ENCODE measurements at regions not wholly inside any gene's neighbourhood (a gene's known extent, or its start where the extent isn't known, plus 50 kb on each side); places are given as distances from the start of the nearest gene placed in this dataset.
A peak's percentile ranks its signal among the peaks of the same experiment; 100 is the strongest.

DNA sequence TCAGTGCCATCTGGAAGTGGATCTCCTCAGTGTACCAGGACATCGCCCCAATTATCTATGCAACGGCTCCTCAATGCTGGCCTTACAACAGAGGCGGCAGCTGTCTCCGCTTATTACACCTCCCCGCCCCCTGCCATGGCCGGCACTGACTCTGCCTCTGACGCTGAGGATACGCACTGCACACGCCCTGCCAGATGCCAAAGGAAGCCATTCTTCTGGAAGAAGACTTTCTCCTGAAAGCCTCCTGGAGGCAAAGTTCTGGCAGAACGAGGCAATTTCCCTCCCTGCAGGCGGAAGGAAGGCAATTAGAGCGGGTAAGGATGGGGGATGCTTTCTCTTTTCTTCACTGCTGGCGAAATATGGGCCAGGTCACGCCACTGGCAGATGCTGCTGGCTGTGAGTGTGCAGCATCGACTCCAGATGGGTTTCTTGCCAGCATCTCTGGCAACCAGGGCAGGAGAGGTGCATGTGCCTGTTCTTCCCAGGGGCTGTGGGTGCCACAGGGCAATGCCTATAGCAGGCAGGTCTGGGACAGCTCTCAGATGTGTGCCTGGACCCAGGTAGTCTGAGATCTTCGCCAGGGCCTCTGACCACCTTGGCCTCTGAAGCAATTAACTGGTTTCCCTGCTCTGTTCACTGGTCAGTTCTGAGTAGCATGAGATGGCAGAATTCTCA lies 62.2 kb upstream of the MRPS22 start (continued):
- TF ChIP-seq KLF6 (CRISPR knock-in tag; IDR thresholded peaks at IDR 0.05; ENCODE audit: borderline replicate concordance) (no peak), MAFG (tag; conservative IDR thresholded peaks at IDR 0.05) (0 out of 2 replicates have a peak, but pooled peaks have one; percentile 15)

GRCh38 chr3:139283301-139283700 lies 60.5 kb upstream of the MRPS22 start:
- Histone ChIP-seq H2AFZ (ENCODE audit: low read depth, low read length) (no peak overlapping the region), H3K27me3 (ENCODE audit: control insufficient read depth in 2 of 2, insufficient read depth in 2 of 2, low read length in 2 of 2) (no peaks in the 10 kb centered on the region), H3K9me3 (replicated peaks; ENCODE audit: control insufficient read depth, insufficient read depth, low read depth, low read length) (no peaks in the 10 kb centered on the region; the same call in 1 of the 2 replicates), H3K36me3 (ENCODE audit: control insufficient read depth, insufficient read depth, low read length) (no peaks in the 10 kb centered on the region), H3K79me2 (ENCODE audit: control insufficient read depth, insufficient read depth, low read length) (no peaks in the 10 kb centered on the region), H3K9me1 (ENCODE audit: control insufficient read depth, insufficient read depth, low read length) (no peaks in the 10 kb centered on the region), H3K4me3 (no peak overlapping the region), H3K4me1 (replicated peaks in 1 of 2; ENCODE audit: control insufficient read depth in 2 of 2, insufficient read depth in 2 of 2, low read length in 2 of 2) (peaks cover 26 to 27% of the 10 kb centered on the region in 2 experiments; a peak in 4 of 5 replicates), H3K9ac (ENCODE audit: insufficient read depth in 1 of 2, low read depth in 2 of 2, low read length in 2 of 2) (no peak overlapping the region), H3K4me2 (ENCODE audit: insufficient read depth, low read length) (no peak overlapping the region), H4K20me1 (replicated peaks; ENCODE audit: control insufficient read depth, insufficient read depth, low read length) (no peaks in the 10 kb centered on the region), H3K27ac (ENCODE audit: extremely low read depth, low read depth, low read length) (no peak overlapping the region)
- in situ Hi-C loops (cut with MboI) (no loop called here), intact Hi-C loops (cut with micrococcal nuclease) (no loop called here)
- WGBS (ENCODE audit: insufficient coverage, low coverage, missing lambda C conversion rate), result 66% methylated on average over 4 of the region's 4 CpGs
- ChIA-PET CTCF (ENCODE audit: low intra/inter-chr PET ratio) (no interaction called here), POLR2A (interaction anchor here (1.2 kb wide), 1 partner anchor 8 kb away, joined by 4 read pairs; no protein-coding TSS in a partner anchor)
- DNase-seq (ENCODE audit: extremely low read depth in 1 of 4, low spot score in 3 of 4) (no peak), FAIRE-seq (peak; percentile 51), ATAC-seq (no peak)
- BruUV-seq (replicated peaks), result no TSS peak
- TF ChIP-seq CHD1 (IDR thresholded peaks at IDR 0.05; ENCODE audit: low read length) (no peak), KHSRP (IDR thresholded peaks at IDR 0.05) (no peak), ZFP30 (CRISPR knock-in tag; IDR thresholded peaks at IDR 0.05; ENCODE audit: borderline replicate concordance) (no peak), SNRNP70 (optimal IDR thresholded peaks at IDR 0.05; ENCODE audit: low read depth, low read length) (no peak), ZKSCAN3 (CRISPR knock-in tag; IDR thresholded peaks at IDR 0.05) (no peak), YY1 (IDR thresholded peaks at IDR 0.05; ENCODE audit: borderline replicate concordance in 1 of 3, control insufficient read depth in 1 of 3, extremely low read depth in 1 of 3, insufficient read depth in 3 of 3, insufficient read length in 1 of 3, insufficient replicate concordance in 2 of 3, low read depth in 1 of 3, low read length in 2 of 3) (no peak), ZNF707 (CRISPR knock-in tag; conservative IDR thresholded peaks at IDR 0.05) (no peak), ZNF398 (CRISPR knock-in tag; IDR thresholded peaks at IDR 0.05) (no peak), TRIM28 (IDR thresholded peaks at IDR 0.05) (no peak), SMAD1 (IDR thresholded peaks at IDR 0.05; ENCODE audit: low read depth, low read length, partially characterized antibody) (no peak), OTX1 (CRISPR knock-in tag; IDR thresholded peaks at IDR 0.05) (no peak), RAD51 (IDR thresholded peaks at IDR 0.05; ENCODE audit: borderline replicate concordance, low read depth) (no peak), MCM5 (IDR thresholded peaks at IDR 0.05; ENCODE audit: low read depth) (no peak), CAMTA2 (CRISPR knock-in tag; conservative IDR thresholded peaks at IDR 0.05) (no peak)
- TF ChIP-seq, protein P1, sequence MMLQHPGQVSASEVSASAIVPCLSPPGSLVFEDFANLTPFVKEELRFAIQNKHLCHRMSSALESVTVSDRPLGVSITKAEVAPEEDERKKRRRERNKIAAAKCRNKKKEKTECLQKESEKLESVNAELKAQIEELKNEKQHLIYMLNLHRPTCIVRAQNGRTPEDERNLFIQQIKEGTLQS (IDR thresholded peaks at IDR 0.05), result no peak
- TF ChIP-seq, protein P1 (CRISPR knock-in tag; conservative IDR thresholded peaks at IDR 0.05), result no peak
